Heart left ventricle (tissue), 13 donors: ENCODE measurements at regions not wholly inside any gene's neighbourhood (a gene's known extent, or its start where the extent isn't known, plus 50 kb on each side); places are given as distances from the start of the nearest gene placed in this dataset.

ENCODE experiments used
- CTCF ChIP-seq, 12 donors: fragments of 200-600 bp; sonication (generic) in 4 of 12; IDR thresholded peaks; one replicate each; pipeline versions ENCODE4 v1.5.0 to v1.8.0; 2018 to 2022; ENCODE audit warnings: antibody characterized with exemption in 12 of 12, mild to moderate bottlenecking in 5 of 12
- POLR2A ChIP-seq, 2 donors: fragments of 450-650 bp; IDR thresholded peaks; one replicate each; pipeline ENCODE4 v1.6.1; 2017; ENCODE audit warnings: antibody characterized with exemption in 2 of 2, mild to moderate bottlenecking in 2 of 2, moderate library complexity in 2 of 2
- donor health status: ischemic (EF 13 %, LVEDD 7.1; RV severe dilation, severe dysfunction).
- donor health status: DM: no; HTN: yes; CAD: no.
- donor health status: DM: no; HTN: no; CAD: no.
- donor health status: ischemic (EF 25% LVEDD 6.9; RV normal size, moderate dysfunction).
- donor health status: ischemic (EF 25% LVEDD 5.7; RV mildly dilated, moderate dysfunction).
- donor health status: ischemic (EF 35%, LVEDD 5.7; RV mildly dilated, moderate dysfunction).
- donor health status: nonischemic (EF 11% LVEDD 7.7; RV severe dilation, severe dysfunction).
- donor health status: DM: yes; HTN: yes; CAD: no.
- donor health status: PGD.
- donor health status: ischemic (EF 29% LVEDD 5.4; RV normal size, mild dysfunction).
- donor health status: nonischemic (EF 23%, LVEDD 6.1; RV moderate dilation, normal function).

- TF ChIP-seq CTCF (IDR thresholded peaks at IDR 0.05) (no peak), POLR2A (IDR thresholded peaks at IDR 0.05) (no peak)
These were observed 105.1 kb upstream of the TTC34 start for GRCh38 chr1:2906620-2907019.
